CD4-positive, alpha-beta T cell (primary cell): ENCODE measurements at regions not wholly inside any gene's neighbourhood (a gene's known extent, or its start where the extent isn't known, plus 50 kb on each side); places are given as distances from the start of the nearest gene placed in this dataset.
A peak's percentile ranks its signal among the peaks of the same experiment; 100 is the strongest.

ENCODE experiments used
- ATAC-seq: fragments of 200-7000 bp; cut with Tn5 transposase; one replicate; pipeline ENCODE4 v1.10.0; 2022; ENCODE audit warnings: mild to moderate bottlenecking; ENCODE audit not compliant: poor library complexity
- CTCF ChIA-PET: fragments of 350-600 bp; sonication (Branson Sonifier 250); formaldehyde crosslinking; loops from one replicate; lab custom pipeline; 2021; ENCODE audit warnings: antibody characterized with exemption, inconsistent platforms; lab: Charles Lee
- POLR2A ChIA-PET: fragments of 350-600 bp; sonication (Branson Sonifier 250); formaldehyde crosslinking; loops from one replicate; lab custom pipeline; 2021; ENCODE audit warnings: antibody characterized with exemption, inconsistent platforms; lab: Charles Lee
- DNase-seq, 14 experiments: peaks; one replicate each; pipeline ENCODE4 v3.0.0-alpha.2; 2013 to 2020; ENCODE audit warnings: mixed read lengths in 2 of 14
- H3K27ac ChIP-seq, 2 donors: one replicate each; pipeline versions ENCODE4 v1.5.1 to v1.7.0; 2013; ENCODE audit warnings: low read length in 2 of 2, low read depth in 1 of 2, mild to moderate bottlenecking in 1 of 2
- H3K27me3 ChIP-seq, 2 experiments: 1 replicate in 1 of 2; 2 replicates in 1 of 2; pipeline versions ENCODE4 v1.6.1 to v1.7.0; 2013; ENCODE audit warnings: low read length in 2 of 2, control low read depth in 1 of 2, mild to moderate bottlenecking in 1 of 2, moderate library complexity in 1 of 2; ENCODE audit not compliant: insufficient read depth in 2 of 2, control insufficient read depth in 1 of 2
- H3K36me3 ChIP-seq: one replicate; pipeline ENCODE4 v1.6.1; 2013; ENCODE audit warnings: low read length, control low read depth; ENCODE audit not compliant: insufficient read depth
- H3K4me1 ChIP-seq: one replicate; pipeline ENCODE4 v1.6.1; 2013; ENCODE audit warnings: low read length, control low read depth; ENCODE audit not compliant: insufficient read depth
- H3K4me3 ChIP-seq: one replicate; pipeline ENCODE4 v1.5.1; 2013; ENCODE audit warnings: mild to moderate bottlenecking, low read length, moderate library complexity
- H3K9me3 ChIP-seq, 2 experiments: 1 replicate in 1 of 2; 2 replicates in 1 of 2; pipeline versions ENCODE4 v1.6.1 to v1.7.0; 2013; ENCODE audit warnings: low read length in 2 of 2, mild to moderate bottlenecking in 2 of 2, control low read depth in 1 of 2, moderate library complexity in 1 of 2; ENCODE audit not compliant: control insufficient read depth in 1 of 2, insufficient read depth in 1 of 2
- H3K27ac Mint-ChIP-seq: one replicate; pipeline ENCODE4 v1.8.0; 2020; ENCODE audit warnings: mixed read lengths
- H3K27me3 Mint-ChIP-seq: one replicate; pipeline ENCODE4 v1.8.0; 2021; ENCODE audit warnings: mixed read lengths
- H3K36me3 Mint-ChIP-seq: one replicate; pipeline ENCODE4 v1.8.0; 2021; ENCODE audit warnings: low read depth, mixed read lengths
- H3K4me1 Mint-ChIP-seq: one replicate; pipeline ENCODE4 v1.8.0; 2021; ENCODE audit warnings: low read depth, mixed read lengths
- H3K4me3 Mint-ChIP-seq: one replicate; pipeline ENCODE4 v1.8.0; 2020; ENCODE audit warnings: mild to moderate bottlenecking, mixed read lengths
- H3K9me3 Mint-ChIP-seq: one replicate; pipeline ENCODE4 v1.8.0; 2020; ENCODE audit warnings: mixed read lengths
- CTCF ChIP-seq: fragments of 200-600 bp; IDR thresholded peaks from one replicate; pipeline ENCODE4 v1.8.0; 2022; ENCODE audit warnings: antibody characterized with exemption, mild to moderate bottlenecking
- intact Hi-C, 2 experiments: fragments of 100-400 bp; cut with DNase I in 1 of 2; cut with micrococcal nuclease in 1 of 2; formaldehyde crosslinking; loops; one replicate each; pipeline versions ENCODE4 v1.15.1 to v1.9.0; 2023 to 2025; cut with DNase I, micrococcal nuclease

- Mint-ChIP-seq H3K4me3 (no peak overlapping the region), H3K36me3 (no peaks in the 10 kb centered on the region), H3K9me3 (peaks cover 14% of the 10 kb centered on the region), H3K4me1 (no peaks in the 10 kb centered on the region), H3K27me3 (no peaks in the 10 kb centered on the region), H3K27ac (no peak overlapping the region)
- no peaks in the 10 kb centered on the region for H3K4me1 ChIP-seq
- intact Hi-C loops: no loop called here
- H3K36me3 ChIP-seq: no peaks in the 10 kb centered on the region
- DNase-seq (no peak), ATAC-seq (no peak)
- H3K4me3 ChIP-seq: no peak overlapping the region
- CTCF ChIA-PET: no interaction called here
- no peaks in the 10 kb centered on the region for H3K9me3 ChIP-seq
- peak; percentile 17 for TF ChIP-seq CTCF
- POLR2A ChIA-PET: interaction anchor here (0.6 kb wide), 1 partner anchor 112 kb away, joined by 3 read pairs; no protein-coding TSS in a partner anchor
- no peak overlapping the region for H3K27ac ChIP-seq
- no peaks in the 10 kb centered on the region for H3K27me3 ChIP-seq
These were observed 160.8 kb upstream of the PRICKLE1 start for GRCh38 chr12:42750356-42750755.

DNA sequence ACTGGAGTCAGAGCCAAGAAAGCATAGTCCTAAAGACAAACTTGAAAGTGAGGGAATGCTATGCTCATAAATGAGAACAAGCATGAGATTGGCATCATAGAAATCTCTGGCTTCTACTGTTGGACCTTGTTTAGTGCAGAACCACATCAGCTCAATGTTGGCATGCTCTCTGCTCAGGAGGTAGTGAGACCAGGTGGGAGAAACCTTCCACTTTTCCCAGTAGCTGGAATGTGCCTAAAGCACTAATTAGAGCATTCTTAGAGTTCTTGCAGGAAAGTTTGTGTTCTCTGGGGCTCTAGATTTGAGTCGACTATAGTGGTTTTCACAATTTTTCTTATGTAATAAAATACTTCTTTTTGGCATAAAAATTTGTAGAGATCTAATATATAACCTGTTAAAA lies 159.7 kb upstream of the PRICKLE1 start:
- POLR2A ChIA-PET: no interaction called here
- no peaks in the 10 kb centered on the region for H3K36me3 ChIP-seq
- Mint-ChIP-seq H3K4me1 (no peaks in the 10 kb centered on the region), H3K4me3 (no peak overlapping the region), H3K36me3 (no peaks in the 10 kb centered on the region), H3K9me3 (peaks cover 14% of the 10 kb centered on the region), H3K27me3 (no peaks in the 10 kb centered on the region), H3K27ac (no peak overlapping the region)
- no peaks in the 10 kb centered on the region for H3K4me1 ChIP-seq
- DNase-seq (no peak), ATAC-seq (no peak)
- TF ChIP-seq CTCF: no peak
- H3K27ac ChIP-seq: no peak overlapping the region
- H3K9me3 ChIP-seq: no peaks in the 10 kb centered on the region
- H3K27me3 ChIP-seq: no peaks in the 10 kb centered on the region
- CTCF ChIA-PET: no interaction called here
- intact Hi-C loops: no loop called here
- H3K4me3 ChIP-seq: no peak overlapping the region

DNA sequence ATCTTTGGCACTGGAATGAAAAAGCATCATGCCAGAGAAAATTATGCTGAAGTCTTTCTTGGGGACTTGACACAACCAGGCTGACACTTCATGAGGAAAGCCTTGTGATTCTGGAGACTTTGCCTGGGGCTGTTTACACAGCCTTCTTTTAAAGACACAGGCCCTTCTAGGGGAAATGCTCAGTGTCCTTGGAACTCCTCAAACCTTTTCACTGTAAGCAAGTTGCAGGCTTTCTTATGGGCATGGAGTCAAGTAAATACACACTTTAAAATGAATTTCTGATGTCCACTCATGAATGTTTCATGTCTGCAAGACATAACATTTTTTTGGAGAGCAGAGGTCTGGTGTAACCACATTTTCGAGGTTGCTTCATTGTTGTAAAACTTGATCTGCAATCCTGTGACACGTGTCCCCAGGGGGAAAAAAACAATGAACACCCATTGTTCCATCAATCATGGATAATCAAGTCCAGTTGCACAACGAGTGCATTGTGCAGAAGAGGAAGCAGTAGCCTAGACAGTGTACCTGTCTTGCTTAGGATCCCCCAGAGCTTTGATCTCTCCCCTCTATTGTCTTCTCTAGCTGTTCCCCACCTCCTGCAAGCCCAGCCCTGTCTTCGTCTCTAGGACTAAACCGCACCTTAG lies 155.1 kb upstream of the PRICKLE1 start:
- H3K36me3 Mint-ChIP-seq: no peaks in the 10 kb centered on the region
- no peaks in the 10 kb centered on the region for H3K27me3 ChIP-seq
- no peak for ATAC-seq
- POLR2A ChIA-PET: no interaction called here
- TF ChIP-seq CTCF: no peak
- no peak for DNase-seq
- no peaks in the 10 kb centered on the region for H3K27me3 Mint-ChIP-seq
- no peaks in the 10 kb centered on the region for H3K36me3 ChIP-seq
- no peak overlapping the region for H3K4me3 Mint-ChIP-seq
- no peaks in the 10 kb centered on the region for H3K4me1 Mint-ChIP-seq
- H3K27ac ChIP-seq: no peak overlapping the region
- peaks cover 11% of the 10 kb centered on the region for H3K9me3 Mint-ChIP-seq
- no peak overlapping the region for H3K27ac Mint-ChIP-seq
- H3K9me3 ChIP-seq: no peaks in the 10 kb centered on the region
- CTCF ChIA-PET: no interaction called here
- H3K4me1 ChIP-seq: no peaks in the 10 kb centered on the region
- H3K4me3 ChIP-seq: no peak overlapping the region
- intact Hi-C loops: no loop called here
